ENCODE measurements at regions not wholly inside any gene's neighbourhood (a gene's known extent, or its start where the extent isn't known, plus 50 kb on each side); places are given as distances from the start of the nearest gene placed in this dataset.

GRCh38 chr17:65278050-65278819 is 141.1 kb downstream of the RGS9 start:
- no peak overlapping the region for H3K9ac ChIP-seq (ENCODE audit: insufficient read depth, low read length)
- no peaks in the 10 kb centered on the region for H3K36me3 ChIP-seq (ENCODE audit: control insufficient read depth, insufficient read depth, low read length)
- H3K27me3 ChIP-seq (ENCODE audit: control insufficient read depth, insufficient read depth, low read length) = no peaks in the 10 kb centered on the region
- H3K4me1 ChIP-seq (ENCODE audit: control insufficient read depth, extremely low read depth, insufficient read depth, low read length) = peaks cover 3% of the 10 kb centered on the region
- no peak overlapping the region for H3K27ac ChIP-seq (ENCODE audit: insufficient read depth, low read length)
- no peaks in the 10 kb centered on the region for H3K79me2 ChIP-seq (ENCODE audit: control insufficient read depth, insufficient read depth, low read length)
- H3K4me2 ChIP-seq (ENCODE audit: extremely low read depth, insufficient read depth, low read length) = peak overlapping the region; percentile 72
- H3K4me3 ChIP-seq (replicated peaks in 1 of 4; ENCODE audit: control extremely low read depth in 1 of 4, insufficient read depth in 1 of 4, low read depth in 3 of 4, low read length in 4 of 4) = no peak overlapping the region
- H4K20me1 ChIP-seq (ENCODE audit: control insufficient read depth, extremely low read depth, insufficient read depth, low read length) = no peaks in the 10 kb centered on the region
- no peaks in the 10 kb centered on the region for H3K9me3 ChIP-seq (ENCODE audit: control insufficient read depth, insufficient read depth, low read depth, low read length)
- TF ChIP-seq EZH2 (IDR thresholded peaks at IDR 0.05; ENCODE audit: low read length, missing control alignments) (no peak), CTCF (conservative IDR thresholded peaks at IDR 0.05 in 1 of 2, IDR thresholded peaks at IDR 0.05 in 1 of 2; ENCODE audit: low read depth in 1 of 2, low read length in 2 of 2) (peak; percentile 69 to 73)
- no peak overlapping the region for H2AFZ ChIP-seq (ENCODE audit: low read length)
- DNase-seq (ENCODE audit: low read depth in 2 of 2) = peak; percentile 54 to 67

DNA sequence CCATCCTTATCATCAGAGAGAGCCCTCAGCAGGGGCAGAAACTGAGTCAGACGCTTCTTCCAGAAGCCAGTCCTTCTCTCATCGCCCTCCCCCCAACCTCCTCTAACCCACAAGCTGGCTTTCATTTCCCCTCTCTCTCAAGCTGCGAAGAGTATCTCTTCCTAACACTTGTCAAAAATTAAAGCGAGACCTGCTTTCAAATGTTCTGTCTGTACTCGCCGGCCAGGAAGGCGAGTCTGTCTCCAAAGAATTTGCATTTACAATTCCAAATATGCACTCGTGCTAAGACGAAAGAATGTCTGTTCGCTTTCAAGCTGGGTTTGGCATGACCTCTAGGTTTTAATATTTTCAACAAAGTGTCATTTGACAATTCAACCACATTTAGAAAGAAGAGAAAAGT is 140.4 kb downstream of the RGS9 start:
- Histone ChIP-seq H3K27ac (ENCODE audit: insufficient read depth, low read length) (no peak overlapping the region), H3K4me1 (ENCODE audit: control insufficient read depth, extremely low read depth, insufficient read depth, low read length) (peaks cover 3% of the 10 kb centered on the region), H3K4me2 (ENCODE audit: extremely low read depth, insufficient read depth, low read length) (peak overlapping the region; percentile 72), H4K20me1 (ENCODE audit: control insufficient read depth, extremely low read depth, insufficient read depth, low read length) (no peaks in the 10 kb centered on the region), H3K36me3 (ENCODE audit: control insufficient read depth, insufficient read depth, low read length) (no peaks in the 10 kb centered on the region), H2AFZ (ENCODE audit: low read length) (no peak overlapping the region), H3K9ac (ENCODE audit: insufficient read depth, low read length) (no peak overlapping the region), H3K27me3 (ENCODE audit: control insufficient read depth, insufficient read depth, low read length) (no peaks in the 10 kb centered on the region), H3K9me3 (ENCODE audit: control insufficient read depth, insufficient read depth, low read depth, low read length) (no peaks in the 10 kb centered on the region), H3K79me2 (ENCODE audit: control insufficient read depth, insufficient read depth, low read length) (no peaks in the 10 kb centered on the region), H3K4me3 (replicated peaks in 1 of 4; ENCODE audit: control extremely low read depth in 1 of 4, insufficient read depth in 1 of 4, low read depth in 3 of 4, low read length in 4 of 4) (peak overlapping the region in 3 of 4 experiments; percentile 12 to 21 (median 14))
- TF ChIP-seq CTCF (conservative IDR thresholded peaks at IDR 0.05 in 1 of 2, IDR thresholded peaks at IDR 0.05 in 1 of 2; ENCODE audit: low read depth in 1 of 2, low read length in 2 of 2) = no peak
- TF ChIP-seq EZH2 (IDR thresholded peaks at IDR 0.05; ENCODE audit: low read length, missing control alignments) = no peak
- peak; percentile 2 to 59 for DNase-seq (ENCODE audit: low read depth in 2 of 2)

All from fibroblast of lung (primary cell).